Thoracic aorta (tissue), 2 donors: ENCODE measurements at regions not wholly inside any gene's neighbourhood (a gene's known extent, or its start where the extent isn't known, plus 50 kb on each side); places are given as distances from the start of the nearest gene placed in this dataset.

Source experiments
- ATAC-seq: fragments of 150-250 bp; one replicate; pipeline ENCODE4 v1.8.0; 2017; ENCODE audit warnings: low read depth; ENCODE audit not compliant: insufficient number of reproducible peaks, low FRiP score
- DNase-seq: peaks from one replicate; pipeline ENCODE4 v3.0.0-alpha.2; 2020; ENCODE audit warnings: low spot score
- H3K27ac ChIP-seq, 2 donors: fragments of 200-600 bp; sonication (generic); 1 replicate in 1 of 2; 2 replicates in 1 of 2; pipeline ENCODE4 v1.5.1; 2016; ENCODE audit warnings: mild to moderate bottlenecking in 2 of 2, moderate library complexity in 2 of 2
- H3K27me3 ChIP-seq: fragments of 200-600 bp; sonication (generic); replicated peaks from 2 replicates; pipeline ENCODE4 v1.6.0; 2016; ENCODE audit warnings: mild to moderate bottlenecking; ENCODE audit not compliant: insufficient read depth
- H3K36me3 ChIP-seq: fragments of 200-600 bp; sonication (generic); one replicate; pipeline ENCODE4 v1.5.1; 2016
- H3K4me1 ChIP-seq, 2 donors: fragments of 200-600 bp; sonication (generic); 1 replicate in 1 of 2; 2 replicates in 1 of 2; pipeline versions ENCODE4 v1.5.1 to v1.6.0; 2016; ENCODE audit warnings: low read depth in 2 of 2, mild to moderate bottlenecking in 1 of 2; ENCODE audit not compliant: control insufficient read depth in 1 of 2
- H3K4me3 ChIP-seq: fragments of 200-600 bp; sonication (generic); 2 replicates; pipeline ENCODE4 v1.5.1; 2016; ENCODE audit warnings: mild to moderate bottlenecking
- H3K9me3 ChIP-seq: fragments of 200-600 bp; sonication (generic); 2 replicates; pipeline ENCODE4 v1.5.1; 2016
- CTCF ChIP-seq: fragments of 200-600 bp; sonication (generic); IDR thresholded peaks from one replicate; pipeline ENCODE4 v1.5.1; 2019; ENCODE audit warnings: antibody characterized with exemption

- no peak overlapping the region for H3K27ac ChIP-seq
- no peak for ATAC-seq
These were observed 149.5 kb downstream of the PLCE1 start for GRCh38 chr10:94143261-94143660.

GRCh38 chr10:94146313-94146712 lies 152.6 kb downstream of the PLCE1 start:
- Histone ChIP-seq H3K36me3 (no peaks in the 10 kb centered on the region), H3K27ac (peak overlapping the region; percentile 56 to 76), H3K9me3 (no peaks in the 10 kb centered on the region), H3K27me3 (no peaks in the 10 kb centered on the region), H3K4me1 (peaks cover 25 to 37% of the 10 kb centered on the region in 2 donors), H3K4me3 (no peak overlapping the region)
- DNase-seq = no peak
- TF ChIP-seq CTCF = no peak
- ATAC-seq = no peak

More at GRCh38 chr10:94143261-94143660, 149.5 kb downstream of the PLCE1 start:
- Histone ChIP-seq H3K4me3 (no peak overlapping the region), H3K4me1 (peaks cover 33 to 47% of the 10 kb centered on the region in 2 donors), H3K36me3 (no peaks in the 10 kb centered on the region), H3K27me3 (no peaks in the 10 kb centered on the region), H3K9me3 (no peaks in the 10 kb centered on the region)
- DNase-seq = no peak
- no peak for TF ChIP-seq CTCF

GRCh38 chr10:94146746-94147145 lies 153.0 kb downstream of the PLCE1 start:
- Histone ChIP-seq H3K4me3 (no peak overlapping the region), H3K4me1 (peaks cover 25 to 37% of the 10 kb centered on the region in 2 donors), H3K27ac (peak overlapping the region; percentile 56 to 76), H3K36me3 (no peaks in the 10 kb centered on the region), H3K27me3 (no peaks in the 10 kb centered on the region), H3K9me3 (no peaks in the 10 kb centered on the region)
- no peak for ATAC-seq
- TF ChIP-seq CTCF = no peak
- no peak for DNase-seq

- H3K27ac ChIP-seq = no peak overlapping the region
- no peak overlapping the region for H3K4me3 ChIP-seq
- DNase-seq (no peak), ATAC-seq (no peak)
- no peaks in the 10 kb centered on the region for H3K36me3 ChIP-seq
- peaks cover 25 to 30% of the 10 kb centered on the region in 2 donors for H3K4me1 ChIP-seq
- TF ChIP-seq CTCF = no peak
- no peaks in the 10 kb centered on the region for H3K27me3 ChIP-seq
- H3K9me3 ChIP-seq = no peaks in the 10 kb centered on the region
These were observed 156.0 kb downstream of the PLCE1 start for GRCh38 chr10:94149702-94150101.

- Histone ChIP-seq H3K4me1 (peaks cover 15 to 25% of the 10 kb centered on the region in 2 donors), H3K36me3 (no peaks in the 10 kb centered on the region), H3K9me3 (no peaks in the 10 kb centered on the region), H3K27ac (no peak overlapping the region), H3K4me3 (no peak overlapping the region), H3K27me3 (no peaks in the 10 kb centered on the region)
- ATAC-seq (no peak), DNase-seq (no peak)
- no peak for TF ChIP-seq CTCF
These were observed 156.9 kb downstream of the PLCE1 start for GRCh38 chr10:94150541-94151184.
